COLO829 (cell line): ENCODE measurements at regions not wholly inside any gene's neighbourhood (a gene's known extent, or its start where the extent isn't known, plus 50 kb on each side); places are given as distances from the start of the nearest gene placed in this dataset.
"Not testable (repeated sequence)": the region's sequence is repeated elsewhere in the genome, so short reads cannot be mapped to it uniquely, and the experiment has no call there.

Experiments
- DNase-seq: peaks from one replicate; pipeline ENCODE4 v3.0.0; 2012; ENCODE audit warnings: low spot score

DNA sequence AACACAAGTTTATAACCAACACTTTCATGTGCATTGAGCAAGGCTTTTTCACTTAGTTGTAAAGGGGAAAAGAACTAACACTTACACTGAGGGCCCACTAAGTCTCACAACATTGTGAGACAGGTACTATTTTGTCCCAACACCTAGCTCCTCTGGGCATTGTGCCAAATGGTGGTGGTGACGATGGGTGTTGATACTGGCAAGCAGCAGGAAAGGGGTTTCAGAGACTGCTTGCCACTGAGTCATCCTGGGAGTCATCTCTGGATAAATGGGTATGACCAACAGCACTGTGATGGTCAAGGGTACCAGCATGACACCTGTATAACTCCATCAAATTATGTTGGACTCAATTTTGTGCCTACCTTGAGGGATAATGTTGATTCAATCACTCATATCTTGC is 138.8 kb upstream of the ITGA6 start:
- no peak for DNase-seq

DNA sequence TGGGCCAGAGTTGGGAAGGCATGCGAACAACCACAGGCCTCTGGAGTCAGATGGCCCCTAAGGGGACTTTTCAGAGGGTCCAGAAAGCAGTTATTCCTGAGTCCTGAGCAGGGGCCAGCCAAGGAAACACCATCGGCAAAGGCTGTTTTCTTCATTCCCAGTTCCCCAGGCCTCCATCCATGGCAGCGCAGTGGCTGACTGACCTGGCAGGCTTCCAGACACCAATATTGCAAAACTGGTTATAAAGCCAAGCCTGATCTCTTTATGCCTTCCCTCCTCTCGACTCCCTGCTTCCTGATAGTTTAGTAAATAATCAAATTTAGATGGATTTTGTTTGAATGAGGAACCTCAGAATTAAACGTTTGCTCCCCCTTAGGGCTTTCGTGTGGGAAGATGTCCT is 133.4 kb upstream of the ITGA6 start:
- DNase-seq = no peak

DNA sequence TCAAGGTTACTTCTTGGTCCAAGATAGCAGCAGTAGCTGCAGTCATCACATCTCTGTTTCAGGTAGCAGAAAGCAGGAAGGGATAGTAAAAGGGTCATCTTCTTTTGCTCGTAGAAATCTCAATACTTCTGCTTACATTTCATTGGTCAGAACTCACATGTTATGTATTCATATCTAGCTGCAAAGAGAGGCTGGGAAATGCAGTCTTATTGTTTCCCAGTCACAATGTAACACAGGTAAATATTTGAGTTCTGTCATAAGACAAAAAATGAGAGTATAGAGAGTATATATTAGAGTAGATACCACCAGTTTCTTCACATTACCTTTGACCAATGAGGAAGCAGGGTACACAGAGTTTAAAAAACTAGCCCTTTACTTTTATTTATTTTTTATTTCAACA is 132.4 kb upstream of the ITGA6 start:
- no peak for DNase-seq

DNA sequence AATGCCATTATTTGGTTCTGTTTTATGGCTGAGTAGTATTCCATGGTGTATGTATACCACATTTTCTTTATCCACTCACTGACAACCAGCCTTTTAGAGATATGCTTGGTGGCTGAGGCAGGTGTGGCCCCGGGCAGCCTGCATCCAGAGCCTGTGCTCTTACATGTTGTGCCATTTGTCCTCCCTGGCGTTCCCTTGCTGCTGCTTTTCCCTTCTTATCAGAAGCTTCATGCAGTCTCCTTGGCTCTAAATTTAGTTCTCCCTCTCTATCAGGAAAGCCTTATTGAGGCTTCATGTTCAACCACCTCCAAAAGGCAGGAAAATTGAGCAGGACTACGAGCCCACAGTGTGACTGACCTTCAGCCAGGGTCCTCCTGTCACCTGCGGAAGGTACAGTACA is 131.7 kb upstream of the ITGA6 start:
- no peak for DNase-seq

DNA sequence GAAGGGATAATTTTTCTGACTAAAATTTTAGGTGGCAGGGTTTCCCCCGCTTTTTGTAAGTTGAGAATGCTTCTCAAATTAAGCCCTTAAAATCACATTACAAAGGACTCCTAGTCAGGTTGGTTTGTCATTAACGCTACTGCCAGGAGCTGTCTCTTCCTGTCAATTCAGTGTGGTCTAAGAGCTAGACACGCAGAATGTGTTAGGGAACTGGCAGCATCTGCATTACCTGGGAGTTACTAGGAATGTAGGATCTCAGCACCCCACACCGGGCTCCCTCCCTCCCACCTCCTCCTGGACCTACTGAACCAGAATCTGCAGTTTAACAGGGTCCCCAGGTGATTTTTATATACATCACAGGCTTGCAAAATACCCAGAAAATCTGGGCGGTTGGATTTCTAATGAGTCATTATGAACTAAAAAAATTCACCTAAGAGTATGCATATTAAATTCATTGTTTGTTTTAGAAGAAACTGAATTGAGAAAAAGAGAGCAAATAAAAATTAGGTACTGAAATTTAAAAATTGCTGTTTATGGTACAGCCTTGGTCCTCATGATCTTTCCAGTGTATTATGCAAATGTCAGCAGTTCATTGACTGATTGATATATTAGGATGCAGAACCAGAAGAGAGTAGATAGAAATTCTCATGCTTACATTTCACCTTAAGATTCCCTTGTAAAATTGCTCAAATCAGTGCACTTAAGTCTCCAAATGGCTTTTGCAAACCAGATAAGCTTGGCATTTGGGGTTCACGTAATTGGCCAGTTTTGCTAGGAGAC is 130.9 kb upstream of the ITGA6 start:
- no peak for DNase-seq

DNA sequence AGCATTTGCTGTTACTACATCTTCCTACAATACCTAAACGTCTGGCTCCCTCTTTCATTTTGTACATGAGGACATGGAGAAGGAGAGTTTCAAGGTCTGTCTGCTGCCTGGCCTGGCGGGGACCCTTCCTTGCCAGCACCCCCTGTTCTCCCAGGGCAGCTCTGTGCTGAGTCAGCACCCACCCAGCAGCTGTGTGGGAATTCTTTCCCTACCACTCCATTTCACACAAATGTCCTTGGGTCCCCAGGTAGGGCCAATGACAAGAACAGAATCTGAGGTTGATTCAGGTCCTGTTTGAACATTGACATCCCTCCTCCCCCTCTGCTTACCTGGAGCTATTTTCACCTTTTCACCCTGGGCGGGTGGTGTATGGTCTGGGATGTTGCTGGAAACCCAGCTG is 129.9 kb upstream of the ITGA6 start:
- DNase-seq = no peak

DNA sequence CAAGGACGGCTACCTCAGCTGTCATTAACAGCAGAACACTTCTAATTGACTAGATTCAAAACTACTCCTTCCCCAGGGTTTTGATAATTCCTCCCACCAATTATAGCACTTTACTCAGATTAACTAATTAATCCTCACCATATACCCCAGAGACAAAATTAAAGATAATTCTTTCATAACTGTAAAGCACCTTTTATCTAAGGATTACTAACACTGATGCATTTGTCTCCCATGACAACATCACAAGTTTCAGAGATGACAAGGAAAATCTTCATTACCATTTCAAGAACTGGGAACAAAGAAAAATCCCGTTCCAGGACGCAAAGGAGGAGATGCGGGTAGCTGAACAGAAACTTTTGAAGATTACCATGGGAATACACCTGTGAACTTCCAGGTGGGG is 129.4 kb upstream of the ITGA6 start:
- no peak for DNase-seq

DNA sequence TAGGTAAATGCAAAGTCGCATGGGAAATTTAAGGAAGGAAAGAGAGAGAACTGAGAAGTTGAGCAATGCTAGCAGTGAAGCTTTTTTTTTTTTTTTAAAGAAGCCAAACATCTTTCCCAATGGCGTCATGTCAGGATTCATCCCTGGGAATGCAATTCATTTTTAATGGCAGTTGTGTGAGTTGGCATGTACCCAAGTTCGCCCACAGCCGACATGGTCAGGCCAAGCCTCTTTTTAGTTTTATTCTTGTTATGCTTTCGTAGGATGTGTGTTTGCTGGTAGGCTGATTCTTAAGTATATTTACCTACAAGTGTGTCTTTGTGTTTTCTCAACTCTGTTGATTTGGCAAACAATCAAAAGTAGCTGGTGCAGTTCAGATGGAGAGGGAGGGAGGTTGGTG is 127.6 kb upstream of the ITGA6 start:
- peak; percentile 69 for DNase-seq

DNA sequence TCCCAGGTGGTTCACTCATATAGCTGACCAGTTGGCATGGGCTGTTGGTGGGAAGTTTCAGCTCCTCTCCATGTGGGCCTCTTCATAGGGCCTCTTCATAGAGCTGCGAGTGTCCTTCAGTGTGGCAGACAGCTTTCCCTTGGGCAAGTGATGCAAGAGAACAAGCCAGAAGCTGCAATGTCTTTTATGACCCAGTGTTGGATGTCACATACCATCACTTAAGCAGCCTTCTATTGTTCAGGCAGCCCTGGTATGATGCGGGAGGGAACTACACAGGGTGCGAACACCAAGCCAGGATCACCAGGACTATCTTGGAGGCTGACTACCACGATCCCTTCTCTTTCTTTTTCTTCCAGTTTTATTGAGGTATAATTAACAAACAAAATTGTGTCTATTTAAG is 126.5 kb upstream of the ITGA6 start:
- DNase-seq = no peak

DNA sequence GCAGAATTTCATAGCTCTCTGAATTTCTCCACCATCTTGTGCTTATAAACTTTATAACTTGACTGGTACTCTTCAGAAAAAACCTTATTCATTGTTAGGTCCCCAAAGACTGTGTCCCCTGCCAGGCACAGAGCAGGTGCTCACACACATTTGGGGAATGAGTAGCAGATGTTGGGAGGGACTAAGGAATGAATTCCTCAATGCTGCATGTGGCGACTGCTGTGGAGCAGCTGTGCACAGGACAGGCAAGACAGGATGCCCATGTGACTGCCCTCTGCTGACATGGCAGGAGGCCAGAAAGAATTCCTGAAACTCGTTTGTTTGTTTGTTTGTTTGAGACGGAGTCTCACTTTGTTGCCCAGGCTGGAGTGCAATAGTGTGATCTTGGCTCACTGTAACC is 122.3 kb upstream of the ITGA6 start:
- no peak for DNase-seq

DNA sequence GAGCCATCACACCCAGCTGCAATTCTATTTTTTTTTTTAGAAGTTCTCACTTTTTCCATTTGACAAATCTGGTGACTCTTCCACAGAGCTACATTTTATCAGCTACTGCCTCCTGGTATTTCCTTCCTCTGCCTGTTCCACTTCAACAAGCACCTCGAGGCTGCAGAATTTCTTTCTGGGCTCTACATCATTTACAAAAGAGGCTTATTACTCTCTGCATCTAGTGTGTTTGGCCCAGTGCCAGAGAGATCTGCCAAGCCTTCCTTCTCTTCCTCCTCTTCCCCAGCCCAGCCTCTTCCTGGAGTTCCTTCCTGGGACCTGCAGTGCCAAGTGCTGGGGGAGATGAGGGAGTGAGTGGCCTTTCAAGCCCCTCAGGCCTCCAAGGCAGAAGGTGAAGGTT is 119.6 kb upstream of the ITGA6 start:
- no peak for DNase-seq

DNA sequence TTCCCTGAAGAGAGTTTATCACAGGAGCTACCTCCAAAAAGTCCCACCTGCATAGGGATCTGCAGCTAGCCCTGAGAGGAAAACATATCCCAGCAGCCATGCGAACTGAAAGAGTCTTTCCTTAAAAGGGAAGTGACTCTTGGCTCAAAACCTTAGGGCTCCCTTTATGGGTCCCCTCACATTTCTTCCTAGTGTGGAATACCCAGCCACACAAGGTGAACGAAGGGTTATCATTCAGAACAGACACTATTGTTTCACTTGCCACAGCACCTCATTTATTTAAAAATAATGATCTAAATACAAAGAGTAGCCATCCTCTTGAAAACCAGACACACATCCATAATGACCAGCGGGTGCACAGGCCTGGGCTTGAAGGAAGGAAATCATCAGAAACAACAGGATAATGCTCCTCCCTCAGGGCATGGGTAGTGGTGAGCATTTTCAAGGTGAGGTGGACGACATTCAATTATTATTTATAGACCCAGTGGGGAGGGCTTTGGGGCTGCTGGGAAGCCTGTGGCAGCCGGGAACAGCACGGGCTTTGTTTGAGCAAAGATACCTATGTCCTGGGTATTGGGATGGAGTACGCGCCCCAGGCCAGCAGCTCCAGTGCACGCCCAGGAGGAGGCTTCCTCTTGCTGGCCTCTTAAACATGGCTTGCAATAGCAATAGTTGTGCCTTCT is 119.0 kb upstream of the ITGA6 start:
- no peak for DNase-seq

DNA sequence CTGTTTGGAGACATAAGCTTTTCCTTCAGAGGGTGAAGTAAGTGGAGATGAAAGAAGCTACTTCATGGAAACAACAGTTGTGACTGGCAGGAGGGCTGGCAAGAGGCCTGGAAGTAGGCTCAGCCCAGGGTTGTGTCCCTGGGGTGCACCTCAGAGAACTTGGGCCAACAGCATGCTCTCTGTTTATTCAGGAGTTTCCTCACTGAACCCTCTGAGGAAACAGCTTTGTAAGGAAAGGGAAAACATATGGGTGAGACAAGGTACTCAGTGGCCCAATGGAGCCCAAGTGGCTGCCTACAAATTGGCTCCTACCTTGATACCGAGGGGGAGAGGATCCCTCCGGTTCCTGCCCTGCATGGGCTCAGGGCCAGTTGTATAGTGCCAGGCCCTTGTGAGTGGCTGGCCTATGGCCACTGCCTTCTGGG is 115.5 kb upstream of the ITGA6 start:
- DNase-seq = no peak

DNA sequence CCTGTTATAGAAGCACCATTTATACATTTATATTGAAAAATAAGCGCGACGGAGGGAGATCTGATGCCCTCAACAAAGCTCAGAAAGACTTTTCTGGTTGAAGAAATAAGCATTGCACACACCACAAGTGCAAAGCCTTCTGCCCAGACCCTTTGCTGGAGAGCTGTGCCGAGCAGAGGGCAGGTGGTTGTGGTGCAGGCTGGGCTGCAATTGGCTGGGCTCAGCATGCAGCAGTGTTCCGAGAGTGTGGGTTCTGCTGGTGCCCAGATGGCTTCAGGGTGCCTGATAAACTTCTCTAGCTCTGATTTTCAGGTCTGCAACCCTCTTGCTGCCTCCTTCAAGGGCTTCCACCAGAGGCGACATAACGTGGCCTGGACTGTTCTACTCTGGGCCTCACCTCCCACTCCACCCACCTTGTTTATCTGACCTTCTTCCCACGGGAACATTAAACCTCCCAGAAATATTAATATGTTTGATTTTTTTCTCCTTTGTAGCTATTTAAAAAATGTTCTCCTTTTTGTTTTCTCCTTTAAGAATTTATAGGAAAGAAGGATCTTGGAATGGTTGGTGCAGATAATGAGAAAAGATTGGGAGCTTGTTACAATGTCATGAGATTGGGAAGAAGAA is 113.6 kb upstream of the ITGA6 start:
- DNase-seq = no peak

DNA sequence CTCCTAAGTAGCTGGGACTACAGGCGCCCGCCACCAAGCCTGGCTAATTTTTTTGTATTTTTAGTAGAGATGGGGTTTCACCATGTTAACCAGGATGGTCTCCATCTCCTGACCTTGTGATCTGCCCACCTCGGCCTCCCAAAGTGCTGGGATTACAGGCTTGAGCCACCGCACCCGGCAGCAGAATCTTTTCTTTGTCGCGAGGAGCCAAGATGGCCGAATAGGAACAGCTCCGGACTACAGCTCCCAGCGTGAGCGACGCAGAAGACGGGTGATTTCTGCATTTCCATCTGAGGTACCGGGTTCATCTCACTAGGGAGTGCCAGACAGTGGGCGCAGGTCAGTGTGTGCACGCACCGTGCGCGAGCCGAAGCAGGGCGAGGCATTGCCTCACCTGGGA is 112.3 kb upstream of the ITGA6 start:
- DNase-seq = not testable (repeated sequence)

DNA sequence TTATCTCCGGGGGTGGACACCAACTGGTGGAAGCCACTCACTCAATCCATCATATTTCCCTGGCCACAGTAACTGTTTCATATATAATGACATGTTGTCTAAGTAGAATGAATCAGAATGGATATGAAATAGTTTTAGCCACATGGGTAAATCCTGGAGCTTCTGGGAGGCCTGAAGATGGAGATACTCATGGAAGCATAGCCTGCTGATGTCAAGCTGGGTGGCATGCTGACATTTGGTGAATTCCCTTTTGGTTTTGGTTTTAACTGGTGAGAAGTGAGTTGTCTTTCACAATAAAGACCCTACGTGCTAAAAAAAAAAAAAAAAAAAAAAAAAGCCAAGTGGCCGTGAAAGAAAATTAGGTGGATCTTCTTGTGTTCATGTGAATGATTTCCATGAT is 105.3 kb upstream of the ITGA6 start:
- DNase-seq = no peak

DNA sequence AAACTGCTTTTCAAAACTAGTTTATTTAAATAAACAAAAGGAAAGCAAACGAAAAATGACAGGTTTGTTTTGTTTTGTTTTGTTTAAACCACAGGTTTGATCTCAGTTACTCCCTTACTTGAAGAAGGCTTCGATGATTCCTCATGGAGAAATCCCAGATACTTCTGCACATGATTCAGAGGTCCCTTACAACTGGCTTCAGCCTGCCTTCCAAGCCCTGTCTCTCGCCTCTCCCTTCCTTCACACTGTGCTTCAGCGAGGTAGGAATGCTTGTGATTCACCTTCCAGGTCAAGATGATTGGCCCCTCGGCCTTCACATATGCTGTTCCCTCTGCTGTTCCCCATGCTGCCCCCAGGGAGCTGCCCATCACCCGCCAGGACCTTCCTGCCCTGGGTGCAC is 104.1 kb upstream of the ITGA6 start:
- no peak for DNase-seq

DNA sequence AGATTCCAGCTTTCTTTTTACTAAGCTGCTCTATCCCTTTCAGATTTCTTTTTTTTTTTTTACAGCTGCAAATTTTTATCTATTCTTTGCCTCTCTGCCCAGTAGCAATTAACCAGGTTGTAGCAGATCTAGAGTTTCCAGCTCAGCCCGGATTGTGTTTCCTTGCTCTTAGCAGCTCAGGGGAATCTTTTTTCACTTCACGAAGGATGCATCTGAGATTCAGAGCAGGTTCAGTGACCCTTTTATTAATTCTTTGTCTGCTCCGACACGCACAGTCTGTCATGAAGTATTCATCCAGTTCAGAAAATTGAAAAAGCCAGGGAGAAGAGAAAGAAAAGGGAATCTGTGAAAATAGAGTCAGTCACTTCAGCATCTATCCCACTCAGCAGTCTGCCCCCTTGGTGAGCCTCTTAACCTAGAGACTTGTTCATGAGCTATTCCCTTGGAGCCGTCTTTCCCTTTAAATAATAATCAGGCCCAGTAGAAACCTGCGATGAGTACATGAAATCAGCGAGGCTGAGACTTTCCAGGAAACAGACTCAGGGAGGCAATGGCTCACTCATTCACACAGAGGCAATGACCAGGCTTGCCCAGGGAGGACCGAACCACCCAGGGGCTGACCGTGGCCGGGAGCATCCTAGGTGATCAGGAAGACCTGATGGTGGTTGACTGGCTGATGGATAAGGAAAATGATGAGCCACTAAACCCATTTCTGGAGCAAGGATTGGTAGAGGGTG is 103.4 kb upstream of the ITGA6 start:
- no peak for DNase-seq

DNA sequence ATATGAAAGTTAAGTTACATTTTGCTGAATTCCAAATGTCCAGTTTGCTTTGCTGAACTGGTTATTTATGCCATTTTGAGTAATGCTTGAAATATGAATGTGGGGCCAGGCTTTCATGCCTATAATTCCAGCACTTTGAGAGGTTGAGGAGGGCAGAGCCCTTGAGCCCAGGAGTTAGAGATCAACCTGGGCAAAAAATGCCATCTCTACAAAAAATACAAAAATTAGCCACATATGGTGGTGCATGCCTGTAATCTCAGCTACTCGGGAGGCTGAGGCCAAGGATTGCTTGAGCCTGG is 101.2 kb upstream of the ITGA6 start:
- no peak for DNase-seq

DNA sequence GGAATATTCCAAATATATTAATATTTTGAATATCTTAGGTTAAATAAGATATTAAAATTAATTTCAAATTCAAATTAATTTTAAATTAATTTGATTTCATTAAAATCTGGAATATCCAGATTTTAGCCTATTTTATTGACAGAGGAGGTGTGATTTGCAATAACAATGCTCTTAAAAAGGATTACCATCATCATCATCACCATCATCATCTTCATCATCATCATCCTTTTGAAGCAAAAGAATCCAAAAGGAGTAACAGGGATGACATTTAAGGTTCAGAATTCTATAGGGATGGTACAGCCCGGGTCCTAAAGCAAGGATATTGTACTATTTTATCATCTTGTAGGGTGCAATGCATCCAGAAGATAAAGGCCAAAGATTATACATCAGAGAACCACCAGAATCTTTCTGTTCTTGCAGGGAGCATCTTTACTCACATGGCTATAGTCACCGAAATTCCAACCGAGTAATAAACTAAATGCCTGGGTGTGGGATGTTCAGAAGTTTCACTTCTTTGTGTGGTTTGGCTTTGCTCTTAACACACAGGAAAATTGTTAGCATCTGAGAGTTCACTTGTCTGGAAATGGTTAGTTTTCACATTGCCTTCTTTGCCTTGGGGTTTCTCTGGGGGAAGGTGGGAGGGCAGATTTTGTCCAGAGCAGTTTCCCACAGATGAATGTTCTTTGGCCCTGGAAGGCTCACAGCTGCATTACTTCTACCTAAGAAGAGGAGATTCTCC is 99.1 kb upstream of the ITGA6 start:
- DNase-seq = no peak

DNA sequence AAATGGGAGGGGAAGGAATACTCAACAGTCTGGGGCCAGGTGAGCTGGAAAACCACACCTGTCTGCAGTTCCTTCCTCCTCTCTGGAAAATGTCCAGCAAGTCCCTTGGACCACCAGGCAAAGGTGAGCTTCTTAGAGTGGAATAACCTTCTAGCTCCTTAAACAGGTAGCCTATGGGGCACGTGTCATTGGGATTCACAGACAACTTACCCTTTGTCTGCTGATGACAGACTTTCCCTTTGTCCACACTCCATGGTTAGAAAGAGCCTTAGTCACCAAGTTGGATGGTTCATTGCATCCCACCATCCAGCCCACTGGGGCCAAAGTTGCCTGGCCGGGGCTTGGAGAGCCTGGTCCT is 98.0 kb upstream of the ITGA6 start:
- peak; percentile 29 for DNase-seq
